Common myeloid progenitor, CD34-positive (primary cell): ENCODE measurements at regions not wholly inside any gene's neighbourhood (a gene's known extent, or its start where the extent isn't known, plus 50 kb on each side); places are given as distances from the start of the nearest gene placed in this dataset.

Source experiments
- CTCF ChIA-PET: fragments of 350-600 bp; sonication (Branson Sonifier 250); formaldehyde crosslinking; loops from one replicate; lab custom pipeline; 2021; ENCODE audit warnings: antibody characterized with exemption; lab: Charles Lee
- POLR2A ChIA-PET: fragments of 350-600 bp; sonication (Branson Sonifier 250); formaldehyde crosslinking; loops from one replicate; lab custom pipeline; 2021; ENCODE audit warnings: antibody characterized with exemption; lab: Charles Lee
- DNase-seq, 3 donors: peaks; one replicate each; pipeline versions ENCODE4 v3.0.0 to v3.0.0-alpha.2; 2013
- H3K27ac ChIP-seq, 2 experiments: 1 replicate in 1 of 2; 2 replicates in 1 of 2; pipeline ENCODE4 v1.7.0; 2013; ENCODE audit warnings: inconsistent platforms in 2 of 2, low read length in 2 of 2, mild to moderate bottlenecking in 2 of 2, low read depth in 1 of 2, moderate library complexity in 1 of 2; ENCODE audit not compliant: severe bottlenecking in 2 of 2, insufficient read depth in 1 of 2, poor library complexity in 1 of 2
- H3K27me3 ChIP-seq, 5 experiments: replicated peaks in 2 of 5; 1 replicate in 3 of 5; 2 replicates in 2 of 5; pipeline versions ENCODE4 v1.6.1 to v1.7.0; 2013; ENCODE audit warnings: low read length in 4 of 5, mild to moderate bottlenecking in 2 of 5, moderate library complexity in 2 of 5, inconsistent platforms in 1 of 5; ENCODE audit not compliant: insufficient read depth in 5 of 5, control insufficient read depth in 4 of 5
- H3K36me3 ChIP-seq, 4 experiments: 1 replicate in 2 of 4; 2 replicates in 2 of 4; pipeline versions ENCODE4 v1.6.1 to v1.7.0; 2013; ENCODE audit warnings: low read length in 3 of 4, control low read depth in 1 of 4, mild to moderate bottlenecking in 1 of 4; ENCODE audit not compliant: control insufficient read depth in 4 of 4, insufficient read depth in 4 of 4
- H3K4me1 ChIP-seq, 4 experiments: 1 replicate in 3 of 4; 2 replicates in 1 of 4; pipeline versions ENCODE4 v1.6.1 to v1.7.1; 2013; ENCODE audit warnings: low read length in 3 of 4, mild to moderate bottlenecking in 3 of 4, control low read depth in 1 of 4, inconsistent platforms in 1 of 4, moderate library complexity in 1 of 4; ENCODE audit not compliant: control insufficient read depth in 4 of 4, insufficient read depth in 4 of 4; ENCODE audit errors: control extremely low read depth in 1 of 4
- H3K4me3 ChIP-seq, 7 experiments: 1 replicate in 4 of 7; 2 replicates in 3 of 7; pipeline versions ENCODE4 v1.5.1 to v1.7.0; 2013; ENCODE audit warnings: mild to moderate bottlenecking in 7 of 7, low read length in 6 of 7, moderate library complexity in 6 of 7, inconsistent platforms in 2 of 7, low read depth in 2 of 7, control low read depth in 1 of 7; ENCODE audit not compliant: insufficient read depth in 4 of 7, control insufficient read depth in 1 of 7; ENCODE audit errors: extremely low read depth in 1 of 7
- H3K9me3 ChIP-seq, 5 experiments: 1 replicate in 4 of 5; 2 replicates in 1 of 5; pipeline versions ENCODE4 v1.6.1 to v1.7.1; 2013; ENCODE audit warnings: low read length in 4 of 5, mild to moderate bottlenecking in 2 of 5, inconsistent platforms in 1 of 5, low read depth in 1 of 5, moderate library complexity in 1 of 5; ENCODE audit not compliant: control insufficient read depth in 4 of 5, insufficient read depth in 2 of 5; ENCODE audit errors: control extremely low read depth in 1 of 5
- WGBS: methylation state at CpG from one replicate; pipeline ENCODE4 v1.1.5; 2013; ENCODE audit not compliant: insufficient coverage; 5-methylcytosine and 5-hydroxymethylcytosine counted together

GRCh38 chr14:99003646-99004045 is 268.4 kb downstream of the BCL11B start:
- H3K27ac ChIP-seq = no peak overlapping the region
- H3K36me3 ChIP-seq = no peaks in the 10 kb centered on the region
- POLR2A ChIA-PET = interaction anchor here (0.8 kb wide), 1 partner anchor 174 kb away, joined by 3 read pairs; no protein-coding TSS in a partner anchor
- CTCF ChIA-PET = no interaction called here
- peaks cover 0 to 1% (median 0%) of the 10 kb centered on the region in 5 experiments for H3K27me3 ChIP-seq
- no peak for DNase-seq
- H3K9me3 ChIP-seq = no peaks in the 10 kb centered on the region
- no peak overlapping the region for H3K4me3 ChIP-seq
- no peaks in the 10 kb centered on the region for H3K4me1 ChIP-seq

- Histone ChIP-seq H3K4me1 (no peaks in the 10 kb centered on the region), H3K27ac (no peak overlapping the region), H3K36me3 (no peaks in the 10 kb centered on the region), H3K9me3 (no peaks in the 10 kb centered on the region), H3K4me3 (no peak overlapping the region), H3K27me3 (peaks cover 0 to 1% (median 0%) of the 10 kb centered on the region in 5 experiments)
- DNase-seq = no peak
- POLR2A ChIA-PET = no interaction called here
- WGBS = no CpG with 5 or more reads among the region's 3 CpGs
- CTCF ChIA-PET = no interaction called here
These were observed 267.9 kb downstream of the BCL11B start for GRCh38 chr14:99004112-99004511.

- DNase-seq = no peak
- H3K4me3 ChIP-seq = no peak overlapping the region
- WGBS = 80% methylated on average over 4 of the region's 5 CpGs
- no peaks in the 10 kb centered on the region for H3K9me3 ChIP-seq
- no peak overlapping the region for H3K27ac ChIP-seq
- POLR2A ChIA-PET = no interaction called here
- no peaks in the 10 kb centered on the region for H3K27me3 ChIP-seq
- CTCF ChIA-PET = no interaction called here
- no peaks in the 10 kb centered on the region for H3K4me1 ChIP-seq
- no peaks in the 10 kb centered on the region for H3K36me3 ChIP-seq
These were observed 265.7 kb downstream of the BCL11B start for GRCh38 chr14:99006276-99006675.

- H3K27me3 ChIP-seq = no peaks in the 10 kb centered on the region
- WGBS = 99% methylated on average over 7 of the region's 7 CpGs
These were observed 264.2 kb downstream of the BCL11B start for GRCh38 chr14:99007795-99008194.

GRCh38 chr14:99009871-99010270 is 262.1 kb downstream of the BCL11B start:
- no peak overlapping the region for H3K4me3 ChIP-seq
- H3K9me3 ChIP-seq = no peaks in the 10 kb centered on the region
- H3K27me3 ChIP-seq = no peaks in the 10 kb centered on the region
- H3K36me3 ChIP-seq = no peaks in the 10 kb centered on the region
- no peak overlapping the region for H3K27ac ChIP-seq
- WGBS = 93% methylated on average over 5 of the region's 6 CpGs
- no peak for DNase-seq
- POLR2A ChIA-PET = no interaction called here
- CTCF ChIA-PET = no interaction called here
- H3K4me1 ChIP-seq = no peaks in the 10 kb centered on the region

More at GRCh38 chr14:99007795-99008194, 264.2 kb downstream of the BCL11B start:
- H3K4me3 ChIP-seq = no peak overlapping the region
- ChIA-PET POLR2A (no interaction called here), CTCF (no interaction called here)
- DNase-seq = no peak
- H3K9me3 ChIP-seq = no peaks in the 10 kb centered on the region
- no peaks in the 10 kb centered on the region for H3K4me1 ChIP-seq
- no peak overlapping the region for H3K27ac ChIP-seq
- H3K36me3 ChIP-seq = no peaks in the 10 kb centered on the region

- 97% methylated on average over 6 of the region's 6 CpGs for WGBS
- no peak overlapping the region for H3K4me3 ChIP-seq
- no peaks in the 10 kb centered on the region for H3K36me3 ChIP-seq
- POLR2A ChIA-PET = no interaction called here
- CTCF ChIA-PET = no interaction called here
- H3K4me1 ChIP-seq = no peaks in the 10 kb centered on the region
- H3K27ac ChIP-seq = no peak overlapping the region
- no peak for DNase-seq
- H3K27me3 ChIP-seq = no peaks in the 10 kb centered on the region
- H3K9me3 ChIP-seq = no peaks in the 10 kb centered on the region
These were observed 260.6 kb downstream of the BCL11B start for GRCh38 chr14:99011385-99011784.

GRCh38 chr14:99012703-99013102 is 259.3 kb downstream of the BCL11B start:
- ChIA-PET CTCF (no interaction called here), POLR2A (no interaction called here)
- H3K9me3 ChIP-seq = no peaks in the 10 kb centered on the region

More at GRCh38 chr14:99012703-99013102, 259.3 kb downstream of the BCL11B start:
- no peaks in the 10 kb centered on the region for H3K4me1 ChIP-seq
- H3K27me3 ChIP-seq = no peaks in the 10 kb centered on the region
- no peak overlapping the region for H3K27ac ChIP-seq
- 94% methylated on average over 9 of the region's 12 CpGs for WGBS
- H3K36me3 ChIP-seq = no peaks in the 10 kb centered on the region
- no peak for DNase-seq
- H3K4me3 ChIP-seq = no peak overlapping the region
